Mucosa of descending colon (tissue), 3 donors: ENCODE measurements at regions not wholly inside any gene's neighbourhood (a gene's known extent, or its start where the extent isn't known, plus 50 kb on each side); places are given as distances from the start of the nearest gene placed in this dataset.

Source experiments
- ATAC-seq: fragments of 200-7000 bp; cut with Tn5 transposase; one replicate; pipeline ENCODE4 v1.9.1; 2020; ENCODE audit warnings: mild to moderate bottlenecking, moderate library complexity
- DNase-seq, 3 donors: peaks; one replicate each; pipeline ENCODE4 v3.0.0-alpha.2; 2020
- H3K36me3 ChIP-seq: fragments of 200-600 bp; one replicate; pipeline ENCODE4 v1.8.0; 2021; ENCODE audit warnings: low read depth, mild to moderate bottlenecking
- H3K4me1 ChIP-seq: fragments of 200-600 bp; one replicate; pipeline ENCODE4 v1.8.0; 2021; ENCODE audit warnings: low read depth, mild to moderate bottlenecking
- H3K4me3 ChIP-seq: fragments of 200-600 bp; one replicate; pipeline ENCODE4 v1.8.0; 2021; ENCODE audit warnings: mild to moderate bottlenecking
- H3K9me3 ChIP-seq: fragments of 200-600 bp; one replicate; pipeline ENCODE4 v1.8.0; 2021; ENCODE audit warnings: mild to moderate bottlenecking
- CTCF ChIP-seq: fragments of 200-600 bp; IDR thresholded peaks from one replicate; pipeline ENCODE4 v1.8.0; 2022; ENCODE audit warnings: antibody characterized with exemption, mild to moderate bottlenecking
- intact Hi-C, 2 donors: fragments of 100-400 bp; cut with DNase I in 1 of 2; cut with micrococcal nuclease in 1 of 2; formaldehyde crosslinking; loops; one replicate each; pipeline versions ENCODE4 v1.11.0 to v1.11.1; 2022; cut with DNase I, micrococcal nuclease
- donor health status: DM: no; HTN: no; CAD: no; lungs with moderate emphysema.
- donor health status: DM: no; HTN: no; CAD: no.
- donor health status: DM: no; HTN: yes; CAD: no.

- TF ChIP-seq CTCF: no peak
- intact Hi-C loops: no loop called here
- H3K4me3 ChIP-seq: no peak overlapping the region
- DNase-seq (peak in 1 of 3 donors; percentile 39), ATAC-seq (no peak)
- H3K36me3 ChIP-seq: no peaks in the 10 kb centered on the region
- H3K4me1 ChIP-seq: no peaks in the 10 kb centered on the region
- H3K9me3 ChIP-seq: no peaks in the 10 kb centered on the region
Measured at GRCh38 chr1:195763146-195763906, 844.9 kb downstream of the KCNT2 start.

- H3K4me1 ChIP-seq: no peaks in the 10 kb centered on the region
- no peaks in the 10 kb centered on the region for H3K9me3 ChIP-seq
- no peak overlapping the region for H3K4me3 ChIP-seq
- ATAC-seq (no peak), DNase-seq (no peak)
- H3K36me3 ChIP-seq: no peaks in the 10 kb centered on the region
- intact Hi-C loops: no loop called here
- no peak for TF ChIP-seq CTCF
Measured at GRCh38 chr1:195761104-195761503, 847.1 kb downstream of the KCNT2 start.

- no peaks in the 10 kb centered on the region for H3K4me1 ChIP-seq
- no peaks in the 10 kb centered on the region for H3K9me3 ChIP-seq
- no peak for ATAC-seq
- no peak overlapping the region for H3K4me3 ChIP-seq
- no peak for TF ChIP-seq CTCF
- intact Hi-C loops: no loop called here
- no peaks in the 10 kb centered on the region for H3K36me3 ChIP-seq
- no peak for DNase-seq
Measured at GRCh38 chr1:195756109-195756508, 852.1 kb downstream of the KCNT2 start.

GRCh38 chr1:195754874-195755273 lies 853.4 kb downstream of the KCNT2 start:
- intact Hi-C loops: no loop called here
- H3K9me3 ChIP-seq: no peaks in the 10 kb centered on the region
- no peak for TF ChIP-seq CTCF
- no peaks in the 10 kb centered on the region for H3K36me3 ChIP-seq
- DNase-seq (no peak), ATAC-seq (no peak)
- H3K4me3 ChIP-seq: no peak overlapping the region
- no peaks in the 10 kb centered on the region for H3K4me1 ChIP-seq

GRCh38 chr1:195754303-195754702 lies 853.9 kb downstream of the KCNT2 start:
- Histone ChIP-seq H3K4me1 (no peaks in the 10 kb centered on the region), H3K36me3 (no peaks in the 10 kb centered on the region), H3K4me3 (no peak overlapping the region), H3K9me3 (no peaks in the 10 kb centered on the region)
- ATAC-seq (no peak), DNase-seq (no peak)
- TF ChIP-seq CTCF: no peak
- intact Hi-C loops: no loop called here

GRCh38 chr1:195748969-195749368 lies 859.3 kb downstream of the KCNT2 start:
- TF ChIP-seq CTCF: no peak
- ATAC-seq: no peak
- H3K4me1 ChIP-seq: no peaks in the 10 kb centered on the region

More at GRCh38 chr1:195748969-195749368, 859.3 kb downstream of the KCNT2 start:
- Histone ChIP-seq H3K4me3 (no peak overlapping the region), H3K9me3 (no peaks in the 10 kb centered on the region), H3K36me3 (no peaks in the 10 kb centered on the region)
- DNase-seq: no peak
- intact Hi-C loops: no loop called here
